ENCODE measurements at regions not wholly inside any gene's neighbourhood (a gene's known extent, or its start where the extent isn't known, plus 50 kb on each side); places are given as distances from the start of the nearest gene placed in this dataset.
"Not testable (repeated sequence)": the region's sequence is repeated elsewhere in the genome, so short reads cannot be mapped to it uniquely, and the experiment has no call there.

DNA sequence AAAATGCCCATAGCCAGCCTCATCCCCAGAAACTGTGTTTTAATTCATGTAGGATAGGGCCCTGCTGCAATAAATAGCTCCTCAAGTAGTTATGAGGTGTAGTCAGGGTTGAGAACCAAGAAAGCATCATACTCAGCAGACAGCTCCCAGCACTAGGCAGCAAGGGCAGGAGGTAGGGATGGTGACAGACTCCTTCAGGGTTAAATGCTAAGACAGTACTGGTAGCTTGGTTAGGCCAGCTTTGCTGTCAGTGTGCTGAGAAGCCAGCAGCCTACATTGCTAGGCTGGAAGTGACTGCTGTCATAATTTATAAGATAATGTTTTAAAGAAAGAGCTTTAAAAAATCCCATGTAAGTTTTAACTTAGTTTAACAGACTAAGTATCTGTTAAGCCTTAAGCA, 113.9 kb upstream of the IMMP2L start:
- no peak for DNase-seq (ENCODE audit: low read depth)

DNA sequence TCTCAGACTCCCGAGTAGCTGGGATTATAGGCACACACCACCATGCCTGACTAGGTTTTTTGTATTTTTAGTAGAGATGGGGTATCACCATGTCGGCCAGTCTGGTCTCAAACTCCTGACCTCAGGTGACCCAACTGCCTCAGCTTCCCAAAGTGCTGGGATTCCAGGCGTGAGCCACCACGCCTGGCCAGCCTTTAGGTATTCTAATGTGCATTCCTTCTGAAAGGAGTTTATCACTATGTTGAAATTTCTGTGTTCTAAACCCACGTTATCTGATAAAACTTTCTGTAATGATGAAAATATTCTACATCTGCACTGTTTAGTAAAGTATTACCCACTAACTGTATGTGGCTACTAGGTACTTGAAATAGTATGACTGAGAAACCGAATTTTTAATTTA, 110.6 kb upstream of the IMMP2L start:
- no peak for DNase-seq (ENCODE audit: low read depth)

DNA sequence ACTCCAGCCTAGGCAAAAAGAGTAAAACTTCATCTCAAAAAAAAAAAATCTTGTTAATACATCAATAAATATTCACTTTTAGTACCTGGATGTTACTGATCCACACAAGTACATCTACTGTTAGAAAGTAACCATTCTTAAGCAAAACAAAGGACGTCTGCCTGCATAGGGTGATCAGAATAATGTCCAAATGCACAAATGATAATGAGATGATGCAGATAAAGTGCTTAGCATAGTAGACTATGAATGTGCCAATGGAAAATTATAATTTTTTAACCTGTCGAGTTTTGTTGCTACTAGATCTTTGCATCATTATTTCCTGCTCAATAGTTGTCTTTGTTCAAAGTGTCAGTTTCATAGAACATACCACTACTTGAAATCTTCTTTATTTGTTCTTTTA, 109.6 kb upstream of the IMMP2L start:
- no peak for DNase-seq (ENCODE audit: low read depth)

- no peak for DNase-seq (ENCODE audit: low read depth)
Observed at GRCh38 chr7:111668711-111669110, 106.4 kb upstream of the IMMP2L start.

DNA sequence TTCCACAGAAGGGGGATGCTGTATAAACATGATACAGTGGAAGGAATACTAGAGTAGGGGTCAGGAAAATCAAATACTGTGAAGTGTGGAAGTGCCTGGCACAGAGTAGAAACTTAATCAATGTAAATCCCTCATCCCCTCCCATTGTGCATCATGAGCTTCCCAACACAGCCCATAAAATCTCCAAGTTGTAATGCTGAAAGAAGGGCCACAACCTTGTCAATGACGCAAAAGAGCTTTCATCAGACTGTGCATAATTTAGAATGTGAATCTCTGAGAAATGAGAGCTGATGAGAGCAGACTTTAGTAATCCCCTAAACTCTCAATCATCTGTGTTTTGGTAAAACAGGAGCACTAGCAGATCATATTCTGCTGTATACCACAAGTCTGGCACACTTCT, 105.2 kb upstream of the IMMP2L start:
- no peak for DNase-seq (ENCODE audit: low read depth)

- no peak for DNase-seq (ENCODE audit: low read depth)
Observed at GRCh38 chr7:111666260-111666659, 104.0 kb upstream of the IMMP2L start.

GRCh38 chr7:111663771-111664170, 101.5 kb upstream of the IMMP2L start:
- no peak for DNase-seq (ENCODE audit: low read depth)

DNA sequence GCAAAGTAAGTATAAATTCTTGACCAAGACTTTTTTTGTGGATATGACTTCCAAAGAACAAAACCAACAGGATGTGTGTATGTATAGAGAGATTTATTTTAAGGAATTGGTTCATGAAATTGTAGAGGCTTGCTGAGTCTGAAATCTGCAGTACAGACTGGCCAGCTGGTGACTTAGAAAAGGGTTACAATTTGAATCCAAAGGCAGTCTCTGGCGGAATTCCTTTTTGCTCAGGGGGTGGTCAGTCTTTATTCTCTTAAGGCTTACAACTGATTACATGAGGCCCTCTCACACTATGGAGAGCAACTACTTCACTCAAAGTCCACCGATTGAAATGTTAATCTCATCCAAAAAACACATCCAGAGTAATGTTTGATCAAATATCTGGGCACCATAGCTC, 100.1 kb upstream of the IMMP2L start:
- DNase-seq (ENCODE audit: low read depth): no peak

DNA sequence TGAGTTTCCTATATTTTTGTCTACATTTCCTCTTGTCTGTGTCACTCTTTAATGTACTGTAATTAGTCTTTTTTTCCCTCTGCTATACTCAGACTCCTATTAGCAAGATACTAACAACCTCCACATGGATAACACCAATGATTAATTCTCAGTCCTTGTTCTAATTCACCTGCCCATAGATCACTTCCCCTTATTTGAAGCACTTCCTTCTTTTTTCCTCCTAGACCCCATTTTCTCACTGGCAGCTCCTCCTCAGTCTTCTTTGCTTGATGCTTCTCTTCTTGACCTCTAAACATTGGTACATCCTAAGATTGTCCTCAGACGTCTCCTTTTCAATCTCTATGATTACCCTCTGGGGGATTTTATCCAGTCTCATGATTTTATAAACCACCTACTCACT, 98.2 kb upstream of the IMMP2L start:
- no peak for DNase-seq (ENCODE audit: low read depth)

GRCh38 chr7:111658546-111658945, 96.3 kb upstream of the IMMP2L start:
- no peak for DNase-seq (ENCODE audit: low read depth)

- DNase-seq (ENCODE audit: low read depth): no peak
Observed at GRCh38 chr7:111657018-111657417, 94.7 kb upstream of the IMMP2L start.

DNA sequence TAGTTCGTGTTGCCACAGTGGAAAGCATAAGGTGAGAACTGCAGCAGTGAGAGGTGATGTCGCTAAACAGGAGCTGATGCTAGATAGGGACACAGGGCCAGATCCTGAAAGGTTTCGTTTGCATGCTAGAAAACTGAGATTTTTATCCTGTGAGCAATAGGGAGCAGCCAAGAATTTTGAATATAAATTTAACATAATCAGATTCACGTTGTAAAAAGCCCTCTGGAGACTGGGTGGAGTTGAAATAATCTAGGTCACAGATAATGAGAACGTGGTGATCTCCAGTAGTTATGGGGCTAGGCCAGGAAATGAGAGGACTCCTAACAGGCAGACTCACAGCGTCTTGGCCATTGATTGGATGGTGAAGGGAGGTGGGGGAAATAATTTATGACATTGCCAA, 92.1 kb upstream of the IMMP2L start:
- no peak for DNase-seq (ENCODE audit: low read depth)

DNA sequence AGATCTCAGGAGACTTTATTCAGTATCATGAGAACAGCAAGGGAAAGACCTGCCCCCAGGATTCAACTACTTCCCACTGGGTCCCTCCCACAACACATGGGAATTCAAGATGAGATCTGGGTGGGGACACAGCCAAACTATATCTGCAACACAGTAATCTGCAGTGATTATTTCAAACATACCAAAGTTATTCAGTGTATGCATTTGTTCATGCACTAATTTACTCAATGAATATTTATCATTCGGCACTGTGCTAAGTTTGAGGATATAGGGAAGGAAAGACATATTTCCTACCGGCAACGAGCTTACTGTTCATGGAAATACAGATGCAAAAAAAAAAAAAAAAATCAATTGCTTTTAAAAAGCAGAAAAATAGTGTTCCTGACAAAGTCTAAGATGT, 91.6 kb upstream of the IMMP2L start:
- DNase-seq (ENCODE audit: low read depth): no peak

- peak; percentile 24 for DNase-seq (ENCODE audit: low read depth)
Observed at GRCh38 chr7:111650456-111650999, 88.2 kb upstream of the IMMP2L start.

DNA sequence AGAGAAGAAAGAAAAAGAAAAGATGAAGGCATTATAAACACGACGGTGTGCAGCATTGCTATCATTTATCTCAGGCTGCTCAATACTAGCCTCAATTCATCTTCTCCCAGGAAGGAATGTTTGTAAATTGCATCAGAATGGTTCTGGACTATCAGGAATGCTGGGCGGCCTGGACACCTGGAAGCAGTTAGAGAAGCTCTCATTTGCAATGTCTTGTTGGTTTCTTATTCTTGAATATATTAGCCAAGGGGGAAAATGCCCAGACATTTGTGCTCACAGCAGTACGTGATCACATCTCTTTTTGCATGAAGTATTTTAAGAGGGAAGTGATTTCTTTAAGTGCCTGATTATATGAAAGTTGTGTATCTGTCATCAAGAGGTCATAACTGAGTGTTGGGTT, 85.6 kb upstream of the IMMP2L start:
- DNase-seq (ENCODE audit: low read depth): peak; percentile 38

GRCh38 chr7:111644595-111644994, 82.3 kb upstream of the IMMP2L start:
- DNase-seq (ENCODE audit: low read depth): not testable (repeated sequence)

- no peak for DNase-seq (ENCODE audit: low read depth)
Observed at GRCh38 chr7:111642373-111642772, 80.1 kb upstream of the IMMP2L start.

DNA sequence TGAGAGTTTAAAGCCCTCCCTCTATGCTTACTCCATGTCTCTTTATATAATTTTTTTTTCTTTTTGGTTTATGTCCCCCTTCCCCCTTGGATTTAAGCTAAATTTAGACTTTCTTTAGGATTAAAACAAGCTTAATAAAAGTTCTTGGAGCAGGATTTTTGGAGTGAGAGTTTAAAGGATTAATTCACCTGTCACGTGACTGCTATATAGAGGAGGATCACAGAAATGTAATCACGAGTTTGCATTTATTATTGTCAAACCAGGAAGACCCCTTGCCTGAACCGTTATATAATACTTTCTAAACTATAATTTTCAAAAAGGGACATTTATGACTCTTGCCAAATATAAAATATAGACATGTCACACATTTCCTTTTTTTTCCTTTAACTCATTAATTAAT, 78.1 kb upstream of the IMMP2L start:
- no peak for DNase-seq (ENCODE audit: low read depth)

- DNase-seq (ENCODE audit: low read depth): peak; percentile 13
Observed at GRCh38 chr7:111639934-111640333, 77.6 kb upstream of the IMMP2L start.

DNA sequence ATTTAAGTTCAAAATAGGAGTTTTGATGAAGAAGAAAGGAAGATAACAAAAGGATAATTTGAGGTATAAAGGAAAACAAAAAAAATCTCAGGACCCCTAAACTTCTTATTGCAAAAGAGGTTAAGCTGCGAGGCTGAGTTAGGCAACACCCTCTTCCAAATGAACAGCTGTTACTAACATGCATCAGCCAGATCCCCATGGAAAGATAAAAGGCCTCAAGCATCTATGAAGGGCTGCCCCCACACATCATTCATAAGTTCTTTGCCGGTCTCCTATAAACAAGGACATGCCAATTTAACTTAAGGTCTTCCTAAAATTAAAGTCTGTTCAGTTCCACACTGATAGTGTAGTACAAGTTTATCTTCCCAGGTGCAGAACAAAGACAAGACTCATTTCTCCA, 75.8 kb upstream of the IMMP2L start:
- no peak for DNase-seq (ENCODE audit: low read depth)

DNA sequence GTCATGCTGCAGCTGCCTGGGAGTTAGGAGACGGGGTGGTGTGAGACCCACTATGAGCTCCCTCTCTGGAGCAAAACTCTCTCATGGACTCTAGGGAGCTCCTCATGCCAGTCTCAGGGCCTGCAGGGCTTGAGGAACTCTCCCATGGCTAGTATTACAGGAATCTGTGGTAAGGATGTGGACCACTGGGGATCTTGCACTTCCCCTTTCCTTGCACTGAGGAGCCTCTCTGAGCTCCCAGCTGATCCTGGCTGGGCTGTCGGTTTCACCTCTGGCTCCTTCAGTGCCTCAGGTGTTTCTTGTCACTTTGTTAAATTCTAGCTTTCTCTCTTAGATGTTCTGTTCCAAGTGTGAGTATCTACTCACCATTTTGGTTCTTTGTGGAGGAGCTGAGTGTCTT, 71.6 kb upstream of the IMMP2L start:
- no peak for DNase-seq (ENCODE audit: low read depth)

DNA sequence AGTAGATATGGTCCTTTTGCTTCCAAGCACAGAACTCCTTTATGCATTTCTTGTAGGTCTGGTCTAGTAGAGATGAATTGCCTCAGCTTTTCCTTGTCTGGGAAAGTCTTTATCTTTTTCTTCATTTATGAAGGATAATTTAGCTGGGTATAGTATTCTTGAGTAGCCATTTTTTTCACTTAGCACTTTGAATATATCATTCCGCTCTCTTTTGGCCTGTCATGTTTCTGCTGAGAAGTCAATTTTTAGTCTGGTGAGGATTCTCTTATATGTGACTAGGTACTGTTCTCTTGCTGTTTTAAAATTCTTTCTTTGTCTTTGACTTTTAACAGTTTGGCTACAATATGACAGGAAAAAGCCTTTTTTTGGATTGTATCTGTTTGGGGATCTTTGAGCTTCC, 68.6 kb upstream of the IMMP2L start:
- DNase-seq (ENCODE audit: low read depth): no peak

GRCh38 chr7:111622084-111622483, 59.8 kb upstream of the IMMP2L start:
- DNase-seq (ENCODE audit: low read depth): no peak

Data from EH (cell line).